Globus pallidus (tissue), 1 donor: ENCODE measurements at regions not wholly inside any gene's neighbourhood (a gene's known extent, or its start where the extent isn't known, plus 50 kb on each side); places are given as distances from the start of the nearest gene placed in this dataset.

Source experiments
- DNase-seq: peaks from one replicate; pipeline ENCODE4 v3.0.0-alpha.2; 2015; ENCODE audit warnings: low spot score

DNA sequence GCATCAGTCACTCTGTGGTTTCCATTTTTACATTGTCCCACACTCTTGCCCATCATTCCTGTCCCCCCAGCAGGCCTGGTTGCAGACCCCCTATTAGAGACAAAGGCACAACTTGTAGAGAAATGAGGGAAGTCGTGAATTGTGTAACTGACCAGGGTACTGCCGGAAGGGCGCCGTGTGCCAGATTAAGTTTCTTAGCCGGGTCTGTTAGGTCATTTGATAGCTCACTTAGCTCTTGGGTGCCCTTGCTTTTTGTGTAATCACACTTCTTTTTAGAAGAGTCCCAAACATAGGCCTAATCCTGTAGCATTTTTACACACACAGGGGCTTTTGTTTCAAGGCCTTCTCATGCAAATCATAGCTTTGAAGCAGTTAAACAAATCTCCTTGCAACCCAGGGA lies 87.2 kb downstream of the CTAGE1 start:
- DNase-seq = no peak

DNA sequence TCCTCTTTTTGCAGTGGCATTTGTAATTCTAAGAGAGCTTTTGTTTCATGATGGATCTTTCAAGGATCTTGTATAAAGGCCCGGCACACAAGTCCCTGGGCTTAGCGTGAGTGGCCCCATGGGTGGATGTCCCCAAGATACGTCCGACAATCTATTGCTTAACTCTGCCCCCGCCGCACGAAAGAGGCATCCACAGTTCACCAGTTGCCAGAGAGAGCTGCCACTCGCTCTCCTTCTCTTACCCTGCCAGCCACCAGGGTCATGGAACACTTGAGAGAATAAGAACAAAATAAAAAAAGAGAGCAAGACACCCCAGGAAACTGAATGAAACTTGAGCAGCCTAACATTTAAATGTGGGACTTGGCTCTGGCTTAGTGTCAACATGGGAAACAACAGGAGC lies 92.3 kb downstream of the CTAGE1 start:
- no peak for DNase-seq

DNA sequence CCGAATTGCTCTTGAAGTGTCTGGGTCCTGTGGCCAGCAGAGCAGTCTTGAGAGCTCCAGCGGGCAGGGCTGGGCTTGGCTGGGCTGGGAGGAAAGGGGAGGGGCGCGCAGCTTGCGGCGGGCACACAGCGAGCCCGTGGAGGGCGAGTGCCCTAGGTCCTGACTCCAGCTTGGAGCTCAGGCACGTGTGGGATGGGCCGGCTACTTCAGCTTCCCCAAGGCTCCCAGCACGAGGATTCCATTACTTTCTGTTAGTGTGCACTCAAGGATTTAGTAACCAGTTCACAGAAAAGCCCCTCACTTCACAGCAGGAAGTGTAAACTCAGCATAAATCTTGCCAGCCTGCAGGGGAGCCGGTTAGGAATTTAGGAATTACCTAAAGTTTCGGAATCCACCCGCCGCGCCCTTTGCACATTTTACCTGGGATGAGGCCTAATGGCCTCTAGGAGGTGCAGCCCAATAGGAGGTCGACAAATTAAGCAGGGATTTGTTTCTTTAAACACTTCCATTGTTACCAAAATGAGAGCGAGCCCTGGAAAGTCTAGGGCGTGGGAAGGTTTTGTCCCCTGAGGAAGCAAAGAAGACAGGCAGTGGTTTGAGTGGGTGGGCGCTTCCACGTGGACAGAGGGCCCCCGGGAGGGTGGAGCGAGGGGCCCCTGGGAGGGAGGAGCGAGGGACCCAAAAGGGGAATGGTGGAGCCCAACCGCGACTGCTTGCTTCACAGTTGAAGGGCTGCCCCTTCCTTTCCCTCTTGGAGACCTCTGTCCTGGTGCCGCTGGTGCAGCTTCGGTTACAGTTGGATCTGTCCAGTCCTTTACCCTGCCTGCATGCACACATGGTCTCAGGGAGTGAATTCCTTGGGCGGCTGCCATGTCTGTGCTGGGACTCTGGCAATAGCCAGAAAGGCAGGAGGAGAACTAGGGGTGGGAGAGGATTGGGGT lies 93.3 kb downstream of the CTAGE1 start:
- peak; percentile 14 for DNase-seq

GRCh38 chr18:22322243-22322691 lies 95.4 kb downstream of the CTAGE1 start:
- DNase-seq = no peak

DNA sequence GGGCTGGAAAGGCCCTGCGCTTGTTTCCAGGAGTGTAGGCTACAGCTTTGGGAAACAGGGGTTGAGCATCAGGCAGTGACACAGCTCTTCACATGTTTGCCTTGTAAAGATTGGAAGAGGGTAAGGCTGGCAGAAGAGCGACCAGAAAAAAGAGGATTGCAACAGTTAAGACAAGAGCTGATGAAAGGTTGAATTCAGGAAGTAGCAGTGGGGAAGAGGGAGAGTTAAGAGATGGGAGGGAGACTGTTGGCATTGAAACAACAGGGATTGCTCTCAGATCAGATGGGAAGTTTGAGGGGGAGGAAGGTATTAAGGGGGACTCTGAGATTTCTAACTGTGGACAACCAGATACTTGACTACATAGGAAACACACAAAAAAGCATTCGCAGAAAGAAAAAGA lies 96.9 kb downstream of the CTAGE1 start:
- DNase-seq = no peak

DNA sequence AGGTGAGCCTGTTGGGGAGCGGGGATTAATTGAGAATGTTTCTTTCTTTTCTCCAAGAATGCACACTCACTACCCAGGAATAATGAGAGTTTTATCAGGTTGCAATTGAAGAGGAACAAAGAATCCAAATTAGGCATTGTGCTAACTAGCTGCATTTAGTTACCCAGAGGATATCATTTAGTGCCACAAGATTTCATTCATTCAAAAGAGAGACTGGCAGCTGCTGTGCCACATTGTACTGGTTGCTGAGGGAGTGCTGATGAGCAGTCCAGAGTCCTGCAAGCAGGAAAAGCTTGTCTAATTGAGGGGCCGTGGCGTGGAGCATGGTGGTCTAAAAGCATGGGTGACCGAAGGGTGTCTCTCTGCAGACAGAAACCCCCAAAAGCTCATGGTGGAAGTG lies 97.6 kb downstream of the CTAGE1 start:
- no peak for DNase-seq

DNA sequence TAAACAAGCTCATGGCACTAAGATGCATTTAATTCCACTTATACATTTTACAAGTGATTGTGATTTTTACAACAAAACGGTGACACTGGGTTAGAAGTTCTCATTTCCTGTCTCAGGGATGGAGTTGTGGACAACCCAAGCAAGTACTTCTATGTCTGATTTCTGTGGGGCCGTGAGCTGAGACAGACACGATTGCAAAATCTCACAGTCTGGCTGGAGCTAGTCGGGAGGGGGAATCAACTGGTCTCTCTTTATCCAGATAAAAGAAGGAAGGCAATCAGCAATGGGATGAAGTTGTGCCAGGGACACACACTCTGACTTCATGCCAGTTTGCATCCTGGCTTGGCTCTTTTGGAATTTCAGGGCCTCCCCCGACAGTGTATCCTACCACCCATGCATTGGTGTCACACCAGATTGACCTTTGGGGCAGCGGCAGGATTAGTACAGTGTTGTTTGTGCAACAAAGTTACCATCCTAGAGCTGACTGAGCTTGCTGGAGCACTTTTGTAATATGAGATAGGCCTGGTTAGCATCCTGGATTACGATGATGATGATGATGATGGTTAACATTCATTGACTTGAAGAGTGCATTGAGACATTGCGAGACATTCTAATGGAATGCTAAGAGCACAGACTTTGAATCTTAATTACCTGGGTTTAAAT lies 98.8 kb downstream of the CTAGE1 start:
- DNase-seq = no peak

- DNase-seq = no peak
Observed at GRCh38 chr18:22314420-22314819, 103.3 kb downstream of the CTAGE1 start.

DNA sequence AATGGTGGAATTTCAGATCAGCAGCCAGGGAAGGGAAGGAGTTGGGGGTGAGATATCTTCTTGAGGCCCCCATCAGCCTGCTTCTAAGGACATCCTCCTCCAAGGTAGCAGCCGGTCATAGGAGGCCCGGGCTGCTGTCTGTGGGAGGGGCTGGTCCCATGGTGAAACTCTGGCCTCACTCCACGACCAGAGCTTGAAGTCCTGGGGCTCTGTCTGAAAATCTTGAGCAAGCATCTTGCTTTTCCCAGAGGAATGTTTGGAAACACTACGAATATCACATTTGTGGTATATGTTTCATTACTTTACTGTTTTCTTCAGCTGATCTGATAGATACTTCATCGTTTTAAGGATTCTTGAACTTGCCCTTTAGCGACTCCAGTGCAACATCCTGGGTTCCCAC lies 103.7 kb downstream of the CTAGE1 start:
- no peak for DNase-seq

DNA sequence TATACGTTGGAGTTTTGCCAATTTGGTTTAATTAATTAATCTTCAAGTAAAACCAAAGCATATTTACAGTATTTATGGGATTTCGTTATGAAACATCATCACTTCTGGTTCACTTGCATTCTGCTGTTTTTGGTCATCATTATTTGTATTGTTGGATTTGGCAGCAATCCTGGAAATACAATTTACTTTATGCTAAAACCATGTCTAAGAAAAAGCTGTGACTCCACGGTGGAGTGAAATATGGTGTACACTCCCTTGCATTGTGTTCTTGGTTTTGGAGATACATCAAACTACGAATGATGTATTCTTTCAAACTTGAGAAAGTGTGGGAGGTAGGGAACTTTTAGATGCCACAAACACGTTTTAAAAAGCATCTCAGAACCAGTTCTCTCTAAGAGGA lies 106.4 kb downstream of the CTAGE1 start:
- no peak for DNase-seq

- no peak for DNase-seq
Observed at GRCh38 chr18:22309191-22309590, 108.5 kb downstream of the CTAGE1 start.

DNA sequence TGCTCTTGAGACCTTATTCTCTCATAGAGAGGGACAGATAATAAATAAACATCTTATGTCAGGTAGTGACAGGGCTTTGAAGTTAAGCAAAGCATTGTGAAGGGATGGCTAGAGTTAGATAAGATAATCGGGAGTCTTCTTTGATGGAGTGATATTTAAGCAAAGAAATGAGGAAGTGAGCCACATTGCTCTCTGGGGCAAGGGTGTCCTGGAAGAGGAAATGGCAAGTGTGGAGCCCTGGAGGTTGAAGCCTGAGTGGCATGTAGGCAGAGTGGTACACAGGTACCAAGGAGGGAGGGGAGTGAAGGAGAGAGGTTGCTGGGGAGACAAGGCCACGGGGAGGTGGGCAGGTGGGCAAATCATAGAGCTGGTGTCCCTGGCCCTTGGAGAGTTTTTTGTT lies 110.2 kb downstream of the CTAGE1 start:
- DNase-seq = no peak

- no peak for DNase-seq
Observed at GRCh38 chr18:22303927-22304326, 113.8 kb downstream of the CTAGE1 start.

DNA sequence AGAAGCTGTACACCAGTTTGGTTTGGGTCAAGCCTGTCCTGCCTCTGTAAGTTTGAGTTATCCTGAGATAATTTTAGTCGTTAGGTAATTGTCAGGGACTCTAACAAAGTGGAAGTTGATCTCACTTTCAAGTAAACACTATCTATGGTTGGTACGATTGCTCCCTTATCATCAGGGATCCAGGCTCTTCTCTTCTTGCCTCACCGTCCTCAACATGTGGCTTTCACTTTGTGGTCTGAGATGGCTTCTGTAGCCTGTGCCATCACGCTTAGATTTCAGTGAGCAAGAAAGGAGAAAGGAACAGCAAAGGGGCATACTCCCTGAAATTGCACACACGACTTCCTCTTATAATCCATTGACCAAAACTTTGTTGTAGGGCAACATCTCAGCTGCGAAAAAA lies 115.6 kb downstream of the CTAGE1 start:
- no peak for DNase-seq

DNA sequence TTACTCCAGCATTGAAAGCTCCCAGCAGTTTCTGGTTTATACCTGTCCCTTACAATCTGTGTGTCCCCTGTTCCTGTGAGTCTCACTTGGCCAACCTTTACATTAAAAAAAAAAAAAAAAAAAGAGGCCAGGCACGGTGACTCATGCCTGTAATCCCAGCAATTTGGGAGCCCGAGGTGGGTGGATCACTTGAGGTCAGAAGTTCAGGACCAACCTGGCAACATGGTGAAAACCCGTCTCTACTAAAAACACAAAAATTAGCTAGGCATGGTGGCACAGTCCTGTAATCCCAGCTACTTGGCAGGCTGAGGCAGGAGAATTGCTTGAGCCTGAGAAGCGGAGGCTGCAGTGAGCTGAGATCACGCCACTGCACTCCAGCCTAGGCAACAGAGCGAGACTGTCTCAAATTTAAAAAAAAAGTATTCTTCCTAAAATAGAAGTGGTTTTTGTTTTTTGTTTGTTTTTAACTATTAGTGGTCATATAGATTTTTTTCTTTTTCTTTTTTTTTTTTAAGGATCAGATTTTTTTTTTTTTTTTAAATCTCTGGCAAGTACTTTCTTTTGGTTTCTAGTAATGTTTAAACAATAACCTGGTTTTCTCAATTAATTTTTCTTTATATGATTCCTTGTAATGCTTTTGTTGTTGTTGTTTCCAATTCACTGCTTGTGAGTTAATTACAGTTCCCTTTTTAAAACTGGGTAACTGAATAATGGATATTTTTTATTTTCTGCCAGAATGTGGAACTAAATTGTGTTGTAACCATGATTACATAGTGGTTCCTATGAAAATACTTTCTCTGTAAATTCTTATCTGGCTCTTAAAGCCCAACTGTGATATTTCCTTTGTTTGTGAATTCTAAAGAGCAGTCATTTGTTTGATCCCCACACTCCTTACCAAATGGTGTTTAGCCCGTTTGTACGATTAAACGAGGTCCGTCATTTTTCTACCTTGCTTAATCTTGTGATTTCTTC lies 116.8 kb downstream of the CTAGE1 start:
- no peak for DNase-seq

GRCh38 chr18:22297008-22297407 lies 120.7 kb downstream of the CTAGE1 start:
- DNase-seq = no peak

DNA sequence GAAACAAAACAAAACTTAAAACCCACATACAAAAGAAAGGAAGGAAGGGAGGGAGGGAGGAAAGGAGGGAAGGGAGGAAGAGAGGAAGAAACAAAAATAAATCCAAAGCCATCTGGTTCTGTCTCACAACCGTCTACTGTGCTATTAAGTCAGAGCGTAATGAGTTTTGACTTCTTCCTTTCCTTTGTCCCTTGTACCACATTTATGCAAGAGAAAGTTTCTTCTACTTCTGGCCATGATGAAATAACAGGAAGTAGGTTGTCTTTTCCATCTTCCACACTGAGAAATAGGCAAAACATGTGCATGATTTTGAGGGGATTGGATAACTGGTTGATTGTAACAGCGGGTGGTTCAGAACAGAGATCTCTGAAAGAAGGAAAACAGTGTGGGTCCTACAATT lies 121.4 kb downstream of the CTAGE1 start:
- no peak for DNase-seq

DNA sequence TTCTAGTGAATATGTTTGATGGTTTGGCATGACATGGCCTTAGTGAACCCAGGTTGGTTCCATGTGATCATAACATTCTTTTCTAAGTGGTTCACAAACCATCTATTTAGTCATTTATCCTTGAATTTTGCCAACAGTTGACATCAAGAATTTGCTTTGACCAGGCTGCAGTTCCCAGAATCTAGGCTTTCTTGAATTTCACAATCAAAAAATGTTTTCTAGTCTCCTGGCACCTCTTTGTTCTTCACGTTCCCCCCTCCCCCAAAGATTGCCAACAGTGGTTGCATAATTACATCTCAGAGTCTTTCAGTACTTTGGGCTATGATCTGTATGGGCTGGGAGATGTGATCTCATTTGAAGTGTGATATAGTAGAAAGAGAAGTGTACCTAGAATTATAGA lies 124.0 kb downstream of the GATA6 start:
- DNase-seq = no peak

DNA sequence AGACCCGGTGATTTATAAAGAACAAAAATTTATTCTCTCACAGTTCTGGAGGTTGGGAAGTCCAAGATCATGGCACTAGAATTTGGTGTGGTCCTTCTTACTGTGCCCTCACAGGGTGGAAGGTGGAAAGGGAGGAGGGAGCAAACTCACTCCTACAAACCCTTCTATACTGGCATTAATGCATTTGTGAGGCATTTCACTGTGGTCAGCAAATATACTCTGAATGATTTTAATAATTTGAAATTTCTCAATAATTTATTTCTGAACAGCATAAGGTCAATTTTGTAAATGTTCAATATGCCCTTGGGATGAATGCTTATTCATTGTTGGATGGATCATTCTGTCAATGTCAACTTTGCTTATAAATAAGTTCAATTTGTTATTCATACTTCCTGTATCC lies 120.6 kb downstream of the GATA6 start:
- no peak for DNase-seq

DNA sequence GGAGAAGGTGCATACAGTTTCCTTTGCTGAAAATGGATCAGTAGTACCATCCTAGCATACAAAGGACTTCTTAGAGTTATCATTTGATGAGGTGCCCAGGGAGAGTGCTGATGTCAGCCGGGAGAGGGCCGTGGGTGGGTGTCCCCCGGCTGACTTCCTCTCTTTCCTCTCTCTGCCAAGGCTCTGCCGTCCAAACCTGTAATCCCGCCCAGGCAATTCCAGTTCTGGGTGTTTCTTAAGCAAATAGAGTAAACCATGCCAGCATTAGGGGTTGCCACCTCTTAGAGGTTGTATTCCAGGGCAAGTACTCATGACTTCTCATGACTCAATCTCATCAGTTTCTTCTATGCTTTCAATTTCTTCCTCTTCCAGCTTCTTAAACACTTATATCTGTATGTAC lies 117.2 kb downstream of the GATA6 start:
- DNase-seq = no peak

GRCh38 chr18:22285361-22286140 lies 116.2 kb downstream of the GATA6 start:
- DNase-seq = no peak
